A673 (cell line): ENCODE measurements at regions not wholly inside any gene's neighbourhood (a gene's known extent, or its start where the extent isn't known, plus 50 kb on each side); places are given as distances from the start of the nearest gene placed in this dataset.

ENCODE experiments used
- CTCF ChIP-seq: fragments of 300-800, 200-600 bp; sonication (generic); conservative IDR thresholded peaks from 2 replicates; pipeline ENCODE4 v1.5.1; 2017; ENCODE audit warnings: low read depth, mild to moderate bottlenecking, antibody characterized with exemption, low read length, moderate library complexity, mixed read lengths
- EZH2 ChIP-seq: fragments of 200-600 bp; sonication (generic); IDR thresholded peaks from 2 replicates; pipeline ENCODE4 v1.6.1; 2017; ENCODE audit warnings: borderline replicate concordance, low read depth, mild to moderate bottlenecking, mixed read lengths, antibody characterized with exemption, low read length; ENCODE audit not compliant: poor library complexity, severe bottlenecking

GRCh38 chr7:41224063-41224763 is 478.7 kb downstream of the INHBA start:
- TF ChIP-seq CTCF (no peak), EZH2 (no peak)
